Activated CD8-positive, alpha-beta T cell treated with anti-CD3 and anti-CD28 coated beads, Interleukin-2, amount 10 ng/mL, durations not matched to agents 7 days and 5 days (primary cell): ENCODE measurements at regions not wholly inside any gene's neighbourhood (a gene's known extent, or its start where the extent isn't known, plus 50 kb on each side); places are given as distances from the start of the nearest gene placed in this dataset.

ENCODE experiments used
- ATAC-seq: fragments of 150-1000 bp; cut with Tn5 transposase; one replicate; pipeline ENCODE4 v1.10.0; 2021; ENCODE audit warnings: moderate library complexity
- CTCF ChIA-PET: fragments of 350-600 bp; sonication (Branson Sonifier 250); formaldehyde crosslinking; loops from one replicate; lab custom pipeline; 2021; ENCODE audit warnings: antibody characterized with exemption; lab: Charles Lee
- POLR2A ChIA-PET: fragments of 350-600 bp; sonication (Branson Sonifier 250); formaldehyde crosslinking; loops from one replicate; lab custom pipeline; 2021; ENCODE audit warnings: antibody characterized with exemption; lab: Charles Lee
- DNase-seq: peaks from one replicate; pipeline ENCODE4 v3.0.0-alpha.2; 2020
- H3K27ac Mint-ChIP-seq: one replicate; pipeline ENCODE4 v1.8.0; 2021; ENCODE audit warnings: mild to moderate bottlenecking, mixed read lengths
- H3K27me3 Mint-ChIP-seq: one replicate; pipeline ENCODE4 v1.8.0; 2021; ENCODE audit warnings: low read depth, mixed read lengths
- H3K36me3 Mint-ChIP-seq: one replicate; pipeline ENCODE4 v1.8.0; 2021; ENCODE audit warnings: low read depth, mixed read lengths
- H3K4me1 Mint-ChIP-seq: one replicate; pipeline ENCODE4 v1.8.0; 2021; ENCODE audit warnings: low read depth, mixed read lengths
- H3K4me3 Mint-ChIP-seq: one replicate; pipeline ENCODE4 v1.8.0; 2021; ENCODE audit warnings: mild to moderate bottlenecking, mixed read lengths
- H3K9me3 Mint-ChIP-seq: one replicate; pipeline ENCODE4 v1.8.0; 2022; ENCODE audit warnings: mixed read lengths; ENCODE audit not compliant: insufficient read depth

DNA sequence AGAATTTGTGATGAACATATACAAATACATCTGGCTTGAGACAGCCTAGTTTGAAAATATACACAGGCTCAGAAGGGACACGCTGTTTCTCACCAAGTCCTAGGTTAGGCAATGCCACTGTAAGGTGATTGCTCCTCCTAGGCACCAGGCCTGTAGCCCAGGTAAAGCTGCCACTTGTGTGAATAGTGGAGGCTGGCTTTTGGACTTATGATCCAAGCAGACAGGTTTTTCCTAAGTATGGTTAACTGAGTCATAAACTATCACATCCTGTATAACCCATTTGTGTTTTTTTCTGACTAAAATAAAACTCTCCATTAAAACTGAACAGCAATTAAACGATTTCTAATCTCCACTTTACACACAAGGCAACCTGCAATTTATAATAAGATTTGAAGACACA lies 81.0 kb downstream of the SEMA4F start:
- Mint-ChIP-seq H3K9me3 (peaks cover 10% of the 10 kb centered on the region), H3K4me3 (no peak overlapping the region), H3K27ac (no peak overlapping the region), H3K4me1 (no peaks in the 10 kb centered on the region), H3K36me3 (peaks cover 4% of the 10 kb centered on the region), H3K27me3 (peaks cover 29% of the 10 kb centered on the region)
- CTCF ChIA-PET = no interaction called here
- ATAC-seq (no peak), DNase-seq (no peak)
- POLR2A ChIA-PET = no interaction called here

DNA sequence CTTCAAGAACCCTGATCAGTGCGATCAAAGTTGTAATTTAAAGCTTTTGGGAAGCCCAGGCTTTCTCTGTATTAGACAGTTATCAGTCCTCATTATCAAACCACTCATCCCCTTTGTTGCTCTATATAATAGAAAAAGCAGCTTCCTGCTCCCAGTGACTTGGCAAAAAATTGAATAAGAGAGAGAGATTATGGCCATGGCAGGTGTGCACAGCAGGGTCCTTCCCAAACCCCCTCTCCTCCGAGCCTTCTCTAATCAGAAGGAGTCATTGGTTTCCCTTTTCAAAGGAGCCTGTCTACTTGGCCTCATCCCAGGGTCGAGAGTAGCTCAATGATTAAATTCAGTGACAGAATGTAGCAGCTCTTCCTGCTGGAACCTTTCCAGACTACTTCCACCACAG lies 81.5 kb downstream of the SEMA4F start:
- ATAC-seq = no peak
- CTCF ChIA-PET = no interaction called here
- H3K9me3 Mint-ChIP-seq = peaks cover 10% of the 10 kb centered on the region
- POLR2A ChIA-PET = no interaction called here
- no peaks in the 10 kb centered on the region for H3K4me1 Mint-ChIP-seq
- no peak overlapping the region for H3K27ac Mint-ChIP-seq
- no peak overlapping the region for H3K4me3 Mint-ChIP-seq
- peaks cover 4% of the 10 kb centered on the region for H3K36me3 Mint-ChIP-seq
- DNase-seq = no peak
- peaks cover 24% of the 10 kb centered on the region for H3K27me3 Mint-ChIP-seq

- ATAC-seq (no peak), DNase-seq (no peak)
- no peak overlapping the region for H3K4me3 Mint-ChIP-seq
- ChIA-PET CTCF (no interaction called here), POLR2A (no interaction called here)
- H3K9me3 Mint-ChIP-seq = peaks cover 10% of the 10 kb centered on the region
- peaks cover 16% of the 10 kb centered on the region for H3K27me3 Mint-ChIP-seq
- H3K36me3 Mint-ChIP-seq = peaks cover 4% of the 10 kb centered on the region
- no peaks in the 10 kb centered on the region for H3K4me1 Mint-ChIP-seq
- H3K27ac Mint-ChIP-seq = no peak overlapping the region
Observed at GRCh38 chr2:74736589-74736988, 82.5 kb downstream of the SEMA4F start.

DNA sequence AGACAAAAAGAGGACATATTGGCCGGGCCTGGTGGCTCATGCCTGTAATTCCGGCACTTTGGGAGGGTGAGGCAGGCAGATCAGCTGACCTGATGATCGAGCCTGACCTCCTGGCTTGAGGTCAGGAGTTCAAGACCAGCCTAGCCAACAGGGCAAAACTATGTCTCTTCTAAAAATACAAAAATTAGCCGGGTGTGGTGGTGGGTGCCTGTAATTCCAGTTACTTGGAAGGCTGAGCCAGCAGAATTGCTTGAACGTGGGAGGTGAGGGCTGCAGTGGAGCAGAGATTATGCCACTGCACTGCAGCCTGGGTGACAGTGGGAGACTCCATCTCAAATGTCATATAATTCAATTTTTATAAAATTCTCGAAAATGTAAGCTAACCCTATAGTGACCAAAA lies 84.5 kb downstream of the SEMA4F start:
- peaks cover 6% of the 10 kb centered on the region for H3K27me3 Mint-ChIP-seq
- peaks cover 4% of the 10 kb centered on the region for H3K36me3 Mint-ChIP-seq
- no peaks in the 10 kb centered on the region for H3K4me1 Mint-ChIP-seq
- ATAC-seq = no peak
- ChIA-PET POLR2A (no interaction called here), CTCF (no interaction called here)
- DNase-seq = no peak
- H3K9me3 Mint-ChIP-seq = peaks cover 10% of the 10 kb centered on the region
- H3K4me3 Mint-ChIP-seq = no peak overlapping the region
- H3K27ac Mint-ChIP-seq = no peak overlapping the region

- Mint-ChIP-seq H3K27me3 (peaks cover 6% of the 10 kb centered on the region), H3K36me3 (peaks cover 4% of the 10 kb centered on the region), H3K27ac (no peak overlapping the region), H3K4me1 (no peaks in the 10 kb centered on the region), H3K4me3 (no peak overlapping the region), H3K9me3 (peaks cover 10% of the 10 kb centered on the region)
- CTCF ChIA-PET = no interaction called here
- no peak for ATAC-seq
- DNase-seq = no peak
- POLR2A ChIA-PET = no interaction called here
Observed at GRCh38 chr2:74739129-74739528, 85.1 kb downstream of the SEMA4F start.

DNA sequence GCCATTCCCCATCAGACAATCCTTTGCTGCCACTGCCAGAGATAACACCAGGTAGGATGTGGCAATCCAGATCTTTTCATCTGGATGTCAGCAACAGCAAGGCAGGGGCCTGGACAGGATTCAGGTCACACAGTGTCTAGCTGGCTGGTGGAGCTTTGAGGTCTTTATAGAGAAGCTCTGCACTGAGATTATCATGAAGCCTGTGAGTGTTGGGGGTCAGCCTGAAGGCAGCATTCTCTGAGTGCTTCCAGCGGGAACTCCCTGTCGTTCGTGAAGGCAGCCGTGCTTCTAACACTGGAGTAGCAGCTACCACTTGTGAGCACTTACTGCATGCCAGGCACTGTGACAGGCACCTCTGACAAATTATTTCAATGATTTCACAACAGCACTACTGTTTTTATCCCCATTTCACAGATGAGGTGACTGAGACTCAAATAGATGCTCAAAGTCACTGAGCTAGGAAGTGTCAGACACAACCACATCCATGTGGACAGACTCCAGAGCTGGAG lies 85.7 kb downstream of the SEMA4F start:
- peaks cover 6% of the 10 kb centered on the region for H3K27me3 Mint-ChIP-seq

DNA sequence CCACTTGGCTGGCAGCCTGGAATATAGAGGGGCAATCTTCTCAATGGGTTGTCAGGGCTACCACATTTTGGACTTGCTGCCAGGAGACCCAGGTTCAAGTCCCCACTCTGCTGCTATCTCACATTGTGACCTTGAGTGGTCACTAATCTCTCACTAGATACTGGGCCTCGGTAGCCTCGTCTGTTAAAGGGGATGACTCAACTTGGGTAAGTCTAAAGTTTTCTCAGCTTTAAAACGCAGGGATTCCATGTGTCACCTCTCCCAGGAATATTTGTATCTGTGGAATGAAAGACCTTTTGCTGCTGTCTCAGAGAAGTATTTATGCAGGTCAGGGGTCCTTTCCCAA lies 86.3 kb downstream of the SEMA4F start:
- Mint-ChIP-seq H3K9me3 (peaks cover 10% of the 10 kb centered on the region), H3K4me3 (no peak overlapping the region), H3K27me3 (peaks cover 6% of the 10 kb centered on the region), H3K36me3 (peaks cover 4% of the 10 kb centered on the region), H3K27ac (no peak overlapping the region), H3K4me1 (no peaks in the 10 kb centered on the region)
- ChIA-PET CTCF (interaction anchor here (1.3 kb wide), 1 partner anchor 26 kb away, joined by 4 read pairs; no protein-coding TSS in a partner anchor), POLR2A (no interaction called here)
- DNase-seq (no peak), ATAC-seq (no peak)

More for the DNA sequence above, 85.7 kb downstream of the SEMA4F start:
- H3K4me3 Mint-ChIP-seq = no peak overlapping the region
- ChIA-PET POLR2A (no interaction called here), CTCF (interaction anchor here (1.3 kb wide), 1 partner anchor 25 kb away, joined by 4 read pairs; no protein-coding TSS in a partner anchor)
- no peaks in the 10 kb centered on the region for H3K4me1 Mint-ChIP-seq
- ATAC-seq (no peak), DNase-seq (no peak)
- no peak overlapping the region for H3K27ac Mint-ChIP-seq
- H3K9me3 Mint-ChIP-seq = peaks cover 10% of the 10 kb centered on the region
- H3K36me3 Mint-ChIP-seq = peaks cover 4% of the 10 kb centered on the region

- CTCF ChIA-PET = interaction anchor here (0.6 to 1.3 kb wide), 3 partner anchors 26 to 1212 kb away, joined by 3 to 4 read pairs (median 3); no protein-coding TSS in a partner anchor
- DNase-seq (no peak), ATAC-seq (no peak)
- Mint-ChIP-seq H3K27me3 (peaks cover 4% of the 10 kb centered on the region), H3K27ac (no peak overlapping the region), H3K4me1 (no peaks in the 10 kb centered on the region), H3K4me3 (no peak overlapping the region), H3K36me3 (peaks cover 4% of the 10 kb centered on the region), H3K9me3 (peaks cover 10% of the 10 kb centered on the region)
- POLR2A ChIA-PET = no interaction called here
Observed at GRCh38 chr2:74740741-74741431, 86.8 kb downstream of the SEMA4F start.

- Mint-ChIP-seq H3K36me3 (peaks cover 2% of the 10 kb centered on the region), H3K27ac (no peak overlapping the region), H3K9me3 (peaks cover 6% of the 10 kb centered on the region), H3K4me1 (no peaks in the 10 kb centered on the region), H3K27me3 (peaks cover 4% of the 10 kb centered on the region), H3K4me3 (no peak overlapping the region)
- POLR2A ChIA-PET = no interaction called here
- CTCF ChIA-PET = no interaction called here
- DNase-seq (no peak), ATAC-seq (no peak)
Observed at GRCh38 chr2:74741629-74742028, 87.6 kb downstream of the SEMA4F start.

DNA sequence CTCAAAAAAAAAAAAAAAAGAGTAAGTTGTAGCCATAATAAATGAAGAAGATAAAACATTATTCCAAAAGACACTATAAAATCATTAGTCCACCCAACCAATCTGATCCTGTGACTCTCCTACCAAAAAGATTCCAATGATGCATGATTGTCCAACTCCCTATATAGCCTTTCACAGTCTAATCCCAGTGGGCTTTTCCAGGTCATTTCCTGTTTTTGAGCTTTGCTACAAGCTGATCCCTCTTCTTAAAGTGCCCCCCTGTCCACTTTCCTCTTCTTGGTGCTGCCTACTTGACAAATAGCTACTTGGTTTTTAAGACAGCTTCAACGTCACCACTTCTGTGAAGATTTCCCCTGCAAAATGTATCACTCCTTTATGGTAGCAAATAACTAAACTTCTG lies 88.4 kb downstream of the SEMA4F start:
- Mint-ChIP-seq H3K9me3 (no peaks in the 10 kb centered on the region), H3K4me3 (no peak overlapping the region), H3K27ac (no peak overlapping the region), H3K4me1 (no peaks in the 10 kb centered on the region), H3K27me3 (peaks cover 2% of the 10 kb centered on the region), H3K36me3 (no peaks in the 10 kb centered on the region)
- DNase-seq (no peak), ATAC-seq (no peak)
- ChIA-PET CTCF (interaction anchor here (1.8 kb wide), 1 partner anchor 28 kb away, joined by 9 read pairs; no protein-coding TSS in a partner anchor), POLR2A (no interaction called here)

GRCh38 chr2:74743039-74743438 lies 89.0 kb downstream of the SEMA4F start:
- H3K27me3 Mint-ChIP-seq = peaks cover 2% of the 10 kb centered on the region
- CTCF ChIA-PET = interaction anchor here (1.8 kb wide), 1 partner anchor 28 kb away, joined by 9 read pairs; no protein-coding TSS in a partner anchor
- no peak overlapping the region for H3K27ac Mint-ChIP-seq
- no peak for DNase-seq
- H3K4me1 Mint-ChIP-seq = no peaks in the 10 kb centered on the region
- no peaks in the 10 kb centered on the region for H3K9me3 Mint-ChIP-seq
- no peak overlapping the region for H3K4me3 Mint-ChIP-seq
- POLR2A ChIA-PET = no interaction called here
- H3K36me3 Mint-ChIP-seq = no peaks in the 10 kb centered on the region
- no peak for ATAC-seq

DNA sequence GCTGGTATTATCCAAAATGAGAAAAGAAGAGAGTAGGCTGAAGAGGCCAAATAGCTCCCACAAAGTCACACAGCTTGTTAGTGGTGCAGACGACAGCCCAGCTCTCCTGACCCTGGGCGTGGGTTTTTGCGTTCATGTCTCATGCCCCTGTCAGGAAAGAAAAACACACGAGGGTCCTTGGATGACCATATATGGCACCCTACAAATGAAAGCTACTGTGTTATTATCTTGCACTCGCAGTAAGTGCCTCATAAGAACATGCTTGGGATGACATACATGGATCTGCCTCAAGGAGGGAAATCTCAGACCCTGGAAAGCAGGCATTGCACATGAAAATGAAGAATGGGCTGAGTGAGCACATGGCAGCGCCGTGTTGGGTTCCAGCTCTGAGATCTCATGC lies 89.7 kb downstream of the SEMA4F start:
- ATAC-seq = no peak

More for the DNA sequence above, 89.7 kb downstream of the SEMA4F start:
- Mint-ChIP-seq H3K4me1 (no peaks in the 10 kb centered on the region), H3K27me3 (peaks cover 5% of the 10 kb centered on the region), H3K27ac (no peak overlapping the region), H3K36me3 (no peaks in the 10 kb centered on the region), H3K4me3 (no peak overlapping the region), H3K9me3 (no peaks in the 10 kb centered on the region)
- ChIA-PET CTCF (interaction anchor here (1.8 kb wide), 1 partner anchor 29 kb away, joined by 9 read pairs; no protein-coding TSS in a partner anchor), POLR2A (no interaction called here)
- DNase-seq = no peak
